ENCODE measurements at regions not wholly inside any gene's neighbourhood (a gene's known extent, or its start where the extent isn't known, plus 50 kb on each side); places are given as distances from the start of the nearest gene placed in this dataset.

- TF ChIP-seq POLR2A (IDR thresholded peaks at IDR 0.05) (no peak), CTCF (IDR thresholded peaks at IDR 0.05) (no peak)
Observed at GRCh38 chr2:34949316-34949715, 1350.2 kb upstream of the FAM98A start.

Measured in uterus (tissue), 2 donors.